HL-60 (cell line): ENCODE measurements at regions not wholly inside any gene's neighbourhood (a gene's known extent, or its start where the extent isn't known, plus 50 kb on each side); places are given as distances from the start of the nearest gene placed in this dataset.

Source experiments
- POLR2AphosphoS5 ChIP-seq: IDR thresholded peaks from 2 replicates; pipeline ENCODE4 v1.6.1; 2012; ENCODE audit warnings: low read depth
- TF ChIP-seq, protein P1 (sequence below): IDR thresholded peaks from one replicate; pipeline ENCODE4 v1.5.1; 2011; ENCODE audit warnings: low read length, control low read depth, inconsistent platforms; ENCODE audit not compliant: insufficient read depth
- TF ChIP-seq, protein P2 (sequence below): IDR thresholded peaks from 2 replicates; pipeline ENCODE4 v1.6.1; 2012; ENCODE audit warnings: low read depth; ENCODE audit not compliant: insufficient replicate concordance

DNA sequence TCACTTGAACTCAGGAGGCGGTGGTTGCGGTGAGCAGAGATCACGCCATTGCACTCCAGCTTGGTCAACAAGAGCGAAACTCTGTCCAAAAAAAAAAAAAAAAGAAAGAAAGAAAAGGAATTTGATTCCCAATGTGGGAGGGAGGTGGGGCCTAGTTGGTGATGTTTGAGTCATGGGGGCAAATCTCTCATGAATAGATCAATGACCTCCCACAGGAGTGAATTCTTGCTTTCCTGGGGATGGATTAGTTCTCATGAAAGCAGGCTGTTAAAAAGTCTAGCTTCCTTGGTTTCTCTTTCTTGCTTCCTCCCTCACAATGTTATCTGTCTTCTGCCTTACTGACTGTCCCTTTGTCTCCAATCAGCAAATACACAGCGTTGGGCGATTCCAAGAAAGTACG lies 419.5 kb upstream of the RPS6KA3 start:
- no peak for TF ChIP-seq POLR2AphosphoS5
- TF ChIP-seq, protein P1, sequence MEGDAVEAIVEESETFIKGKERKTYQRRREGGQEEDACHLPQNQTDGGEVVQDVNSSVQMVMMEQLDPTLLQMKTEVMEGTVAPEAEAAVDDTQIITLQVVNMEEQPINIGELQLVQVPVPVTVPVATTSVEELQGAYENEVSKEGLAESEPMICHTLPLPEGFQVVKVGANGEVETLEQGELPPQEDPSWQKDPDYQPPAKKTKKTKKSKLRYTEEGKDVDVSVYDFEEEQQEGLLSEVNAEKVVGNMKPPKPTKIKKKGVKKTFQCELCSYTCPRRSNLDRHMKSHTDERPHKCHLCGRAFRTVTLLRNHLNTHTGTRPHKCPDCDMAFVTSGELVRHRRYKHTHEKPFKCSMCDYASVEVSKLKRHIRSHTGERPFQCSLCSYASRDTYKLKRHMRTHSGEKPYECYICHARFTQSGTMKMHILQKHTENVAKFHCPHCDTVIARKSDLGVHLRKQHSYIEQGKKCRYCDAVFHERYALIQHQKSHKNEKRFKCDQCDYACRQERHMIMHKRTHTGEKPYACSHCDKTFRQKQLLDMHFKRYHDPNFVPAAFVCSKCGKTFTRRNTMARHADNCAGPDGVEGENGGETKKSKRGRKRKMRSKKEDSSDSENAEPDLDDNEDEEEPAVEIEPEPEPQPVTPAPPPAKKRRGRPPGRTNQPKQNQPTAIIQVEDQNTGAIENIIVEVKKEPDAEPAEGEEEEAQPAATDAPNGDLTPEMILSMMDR: no peak
- TF ChIP-seq, protein P2, sequence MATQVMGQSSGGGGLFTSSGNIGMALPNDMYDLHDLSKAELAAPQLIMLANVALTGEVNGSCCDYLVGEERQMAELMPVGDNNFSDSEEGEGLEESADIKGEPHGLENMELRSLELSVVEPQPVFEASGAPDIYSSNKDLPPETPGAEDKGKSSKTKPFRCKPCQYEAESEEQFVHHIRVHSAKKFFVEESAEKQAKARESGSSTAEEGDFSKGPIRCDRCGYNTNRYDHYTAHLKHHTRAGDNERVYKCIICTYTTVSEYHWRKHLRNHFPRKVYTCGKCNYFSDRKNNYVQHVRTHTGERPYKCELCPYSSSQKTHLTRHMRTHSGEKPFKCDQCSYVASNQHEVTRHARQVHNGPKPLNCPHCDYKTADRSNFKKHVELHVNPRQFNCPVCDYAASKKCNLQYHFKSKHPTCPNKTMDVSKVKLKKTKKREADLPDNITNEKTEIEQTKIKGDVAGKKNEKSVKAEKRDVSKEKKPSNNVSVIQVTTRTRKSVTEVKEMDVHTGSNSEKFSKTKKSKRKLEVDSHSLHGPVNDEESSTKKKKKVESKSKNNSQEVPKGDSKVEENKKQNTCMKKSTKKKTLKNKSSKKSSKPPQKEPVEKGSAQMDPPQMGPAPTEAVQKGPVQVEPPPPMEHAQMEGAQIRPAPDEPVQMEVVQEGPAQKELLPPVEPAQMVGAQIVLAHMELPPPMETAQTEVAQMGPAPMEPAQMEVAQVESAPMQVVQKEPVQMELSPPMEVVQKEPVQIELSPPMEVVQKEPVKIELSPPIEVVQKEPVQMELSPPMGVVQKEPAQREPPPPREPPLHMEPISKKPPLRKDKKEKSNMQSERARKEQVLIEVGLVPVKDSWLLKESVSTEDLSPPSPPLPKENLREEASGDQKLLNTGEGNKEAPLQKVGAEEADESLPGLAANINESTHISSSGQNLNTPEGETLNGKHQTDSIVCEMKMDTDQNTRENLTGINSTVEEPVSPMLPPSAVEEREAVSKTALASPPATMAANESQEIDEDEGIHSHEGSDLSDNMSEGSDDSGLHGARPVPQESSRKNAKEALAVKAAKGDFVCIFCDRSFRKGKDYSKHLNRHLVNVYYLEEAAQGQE: no peak
